GM18909 (cell line): ENCODE measurements at regions not wholly inside any gene's neighbourhood (a gene's known extent, or its start where the extent isn't known, plus 50 kb on each side); places are given as distances from the start of the nearest gene placed in this dataset.

ENCODE experiments used
- ATAC-seq: cut with Tn5 transposase; IDR thresholded peaks from one replicate; pipeline ENCODE4 v1.9.1; 2021; ENCODE audit warnings: mild to moderate bottlenecking; ENCODE audit not compliant: unreplicated experiment, poor library complexity

GRCh38 chr10:110355141-110355831, 50.6 kb upstream of the SMNDC1 start:
- peak; percentile 38 for ATAC-seq

GRCh38 chr10:110355922-110356627, 51.4 kb upstream of the SMNDC1 start:
- ATAC-seq: peak; percentile 27

- peak; percentile 84 for ATAC-seq
Observed at GRCh38 chr10:110356628-110357245, 52.0 kb upstream of the SMNDC1 start.

- ATAC-seq: no peak
Observed at GRCh38 chr10:110357252-110357780, 52.6 kb upstream of the SMNDC1 start.

DNA sequence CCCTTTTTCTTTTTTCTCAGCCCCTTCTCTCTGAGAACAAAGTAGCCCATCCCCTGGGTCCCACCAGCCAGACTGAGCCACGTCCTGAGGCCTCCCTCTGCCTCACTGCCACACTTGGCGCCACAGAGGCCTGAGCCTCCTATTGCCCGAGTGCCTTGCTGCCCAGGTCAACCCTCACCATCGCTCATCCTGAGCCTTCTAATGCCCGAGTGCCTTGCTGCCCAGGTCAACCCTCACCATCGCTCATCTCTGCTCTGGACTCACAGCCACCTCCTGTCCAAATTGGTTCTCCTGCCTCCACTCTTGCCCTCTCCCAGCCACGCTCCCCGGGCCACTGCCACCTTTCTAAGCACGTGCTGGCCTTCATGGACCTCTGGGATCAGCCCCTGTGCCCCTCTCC, 53.2 kb upstream of the SMNDC1 start:
- no peak for ATAC-seq

GRCh38 chr10:110358278-110358677, 53.6 kb upstream of the SMNDC1 start:
- ATAC-seq: no peak

DNA sequence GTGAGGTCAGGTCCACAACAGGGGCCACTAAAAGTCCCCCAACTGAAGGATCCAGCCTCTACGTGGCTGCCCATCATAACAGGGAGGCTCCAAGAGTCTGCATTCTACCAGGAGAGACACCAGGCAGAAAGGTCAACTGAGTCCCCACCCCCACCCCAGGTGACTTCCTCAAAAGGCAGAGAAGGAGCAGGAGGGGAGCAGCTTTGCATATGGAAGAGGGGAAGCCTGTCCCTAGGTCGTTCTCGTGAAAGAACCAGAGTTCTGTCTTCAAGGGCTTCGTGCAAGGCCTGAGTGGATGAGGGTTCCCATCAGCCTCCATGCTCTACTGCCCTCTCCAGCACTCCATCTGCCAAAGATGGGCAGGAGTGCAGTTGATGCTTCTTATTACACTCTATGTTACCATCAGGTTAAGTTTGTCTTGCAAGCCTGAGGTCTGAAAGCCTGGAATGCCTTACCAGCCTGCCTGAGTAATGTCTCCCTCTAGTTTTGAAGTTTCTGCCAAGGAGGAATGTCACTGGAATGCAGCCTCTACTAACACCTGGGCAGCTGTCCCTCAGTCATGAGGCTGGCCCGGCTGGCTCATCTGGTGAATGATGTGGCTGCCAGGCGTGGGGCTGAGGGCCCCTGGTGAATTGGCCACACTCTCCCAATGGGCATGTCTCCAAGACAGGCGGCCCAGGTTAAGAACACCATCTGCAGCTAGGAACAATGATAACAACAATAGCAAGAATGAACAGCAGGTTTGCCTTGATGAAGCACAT, 54.3 kb upstream of the SMNDC1 start:
- ATAC-seq: no peak

DNA sequence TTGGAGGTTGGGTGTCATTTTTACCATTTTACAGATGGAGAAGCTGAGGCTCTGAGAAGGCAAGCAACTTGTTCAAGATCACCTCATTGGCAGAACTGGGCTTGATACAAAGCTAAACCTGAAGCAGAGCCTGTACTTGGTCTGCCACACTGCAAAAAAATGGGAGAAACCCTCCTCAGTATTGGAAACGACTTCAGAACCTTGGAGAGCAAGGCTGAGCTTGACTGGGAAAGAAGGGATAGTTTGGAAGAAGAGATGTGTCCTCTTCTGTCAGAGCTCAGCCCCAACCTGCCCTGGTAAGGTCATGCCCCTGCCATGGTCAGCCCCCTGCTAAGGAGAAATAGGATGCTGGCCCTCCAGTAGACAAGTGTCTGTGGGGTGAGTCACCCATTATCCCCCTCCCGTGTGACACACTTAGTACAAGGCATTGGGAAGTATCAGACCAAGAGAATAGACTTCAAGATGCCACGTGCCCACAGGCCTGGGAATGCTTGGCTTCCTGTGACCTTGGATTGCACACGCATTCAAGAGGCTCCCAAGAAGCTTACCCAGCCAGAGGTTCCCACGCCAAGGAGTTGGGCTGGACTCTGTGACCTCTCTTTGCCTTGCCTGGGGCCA, 56.2 kb upstream of the SMNDC1 start:
- no peak for ATAC-seq

- ATAC-seq: no peak
Observed at GRCh38 chr10:110361800-110362456, 57.2 kb upstream of the SMNDC1 start.

- no peak for ATAC-seq
Observed at GRCh38 chr10:110363572-110364411, 59.1 kb upstream of the SMNDC1 start.

GRCh38 chr10:110364531-110364937, 59.8 kb upstream of the SMNDC1 start:
- ATAC-seq: no peak

- ATAC-seq: no peak
Observed at GRCh38 chr10:110365356-110366143, 60.8 kb upstream of the SMNDC1 start.

DNA sequence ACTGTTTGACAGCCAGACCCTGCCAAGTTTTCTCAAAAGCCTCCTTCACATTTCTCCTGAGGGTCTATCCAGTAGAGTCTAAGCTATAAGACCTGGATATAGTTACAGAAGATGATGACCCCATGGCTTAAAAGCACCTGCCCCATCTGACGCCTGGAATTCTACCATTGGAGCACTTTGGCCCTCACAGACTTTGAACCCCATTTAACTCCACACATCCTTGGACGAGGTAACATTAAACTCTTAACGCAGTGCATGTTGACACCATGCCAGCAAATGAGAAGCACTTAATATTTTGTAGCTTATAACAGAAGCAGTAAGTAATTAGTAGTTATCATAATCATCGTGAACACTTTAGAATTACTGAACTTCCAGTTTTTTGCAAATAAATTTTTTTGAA, 61.9 kb upstream of the SMNDC1 start:
- no peak for ATAC-seq

DNA sequence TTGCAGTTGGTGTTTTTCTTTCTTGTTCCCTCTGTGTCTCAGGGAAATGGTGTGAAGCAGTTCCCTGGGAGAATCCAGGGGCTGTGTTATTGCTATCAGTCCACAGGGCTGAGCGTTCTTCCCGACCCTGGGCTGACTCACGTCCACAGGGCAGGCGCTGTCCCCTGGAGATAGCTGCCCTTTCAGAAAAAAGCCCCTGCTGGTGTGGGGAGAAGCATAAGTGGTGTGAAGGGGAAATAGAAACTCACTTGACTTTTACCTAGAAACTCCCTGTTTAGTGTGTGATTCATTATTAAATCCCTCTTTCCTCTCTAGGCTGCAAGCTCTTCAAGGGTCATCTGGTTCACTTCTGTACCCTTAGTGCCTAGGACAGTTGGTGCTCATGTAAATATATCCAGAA, 63.3 kb upstream of the SMNDC1 start:
- peak; percentile 68 for ATAC-seq

- ATAC-seq: peak; percentile 17
Observed at GRCh38 chr10:110368556-110368955, 63.8 kb upstream of the SMNDC1 start.

GRCh38 chr10:110370006-110370405, 65.3 kb upstream of the SMNDC1 start:
- ATAC-seq: no peak

DNA sequence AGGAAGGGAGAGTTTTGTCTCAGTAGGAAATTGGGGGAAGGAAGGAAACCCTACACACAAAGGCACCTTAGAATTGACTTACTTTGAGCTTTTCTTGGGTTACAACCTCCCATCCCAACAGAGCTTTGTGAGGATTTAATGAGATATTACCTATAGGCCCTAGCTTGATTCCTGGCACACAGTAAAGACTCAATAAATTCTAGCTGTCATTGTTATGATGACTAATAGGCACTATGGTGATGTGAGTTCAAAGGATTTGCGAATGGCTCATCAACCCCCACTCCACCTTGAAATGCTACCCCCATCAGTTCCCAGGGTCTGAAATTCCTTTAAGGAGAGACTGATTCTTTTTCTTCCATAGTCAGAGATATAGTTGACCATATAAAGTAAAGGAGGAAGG, 67.9 kb upstream of the SMNDC1 start:
- no peak for ATAC-seq

GRCh38 chr10:110373059-110373458, 68.3 kb upstream of the SMNDC1 start:
- ATAC-seq: no peak
